ENCODE measurements at regions not wholly inside any gene's neighbourhood (a gene's known extent, or its start where the extent isn't known, plus 50 kb on each side); places are given as distances from the start of the nearest gene placed in this dataset.

DNA sequence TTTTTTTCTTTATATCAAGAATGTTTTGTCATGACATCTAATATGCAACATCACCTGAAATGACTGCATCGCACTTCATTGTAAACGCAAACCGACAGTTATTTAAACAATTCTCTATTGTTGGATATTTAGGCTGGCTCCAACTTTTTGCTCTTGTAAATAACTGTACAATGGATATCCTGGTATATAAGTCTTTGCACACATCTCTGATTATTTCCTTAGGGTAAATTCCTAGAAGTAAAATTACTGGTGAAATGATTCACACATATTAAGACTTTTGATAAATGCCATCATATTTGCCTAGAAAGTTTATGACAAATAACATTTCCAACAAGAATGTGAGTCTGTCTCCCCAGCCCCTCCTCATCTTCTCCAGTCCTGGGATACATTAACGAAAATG, 154.7 kb downstream of the TFAP2C start:
- Mint-ChIP-seq H3K4me3 (no peak overlapping the region), H3K27ac (no peak overlapping the region), H3K9me3 (no peaks in the 10 kb centered on the region), H3K36me3 (ENCODE audit: low read depth) (no peaks in the 10 kb centered on the region), H3K27me3 (ENCODE audit: insufficient read depth) (peaks cover 10% of the 10 kb centered on the region), H3K4me1 (peaks cover under 1% of the 10 kb centered on the region)
- Histone ChIP-seq H3K9me3 (ENCODE audit: control insufficient read depth, low read length) (no peaks in the 10 kb centered on the region), H3K4me1 (ENCODE audit: control insufficient read depth, insufficient read depth, low read length) (no peaks in the 10 kb centered on the region), H3K27me3 (ENCODE audit: control insufficient read depth, insufficient read depth, low read length, poor library complexity, severe bottlenecking) (peaks cover 3% of the 10 kb centered on the region), H3K27ac (ENCODE audit: low read depth, low read length) (no peak overlapping the region), H3K4me3 (ENCODE audit: low read length) (no peak overlapping the region), H3K9ac (ENCODE audit: extremely low read depth, low read length, poor library complexity, severe bottlenecking) (no peak overlapping the region), H3K36me3 (ENCODE audit: control insufficient read depth, insufficient read depth, low read length) (no peaks in the 10 kb centered on the region)
- no peak for DNase-seq
- no peak for TF ChIP-seq CTCF (conservative IDR thresholded peaks at IDR 0.05)
- WGBS, 2 experiments (ENCODE audit: insufficient coverage in 1 of 2, insufficient read length in 1 of 2) = 95 to 100% methylated on average over 1 to 4 of the region's 4 CpGs

- Mint-ChIP-seq H3K27me3 (ENCODE audit: insufficient read depth) (peaks cover 4% of the 10 kb centered on the region), H3K27ac (no peak overlapping the region), H3K4me1 (no peaks in the 10 kb centered on the region), H3K9me3 (no peaks in the 10 kb centered on the region), H3K4me3 (no peak overlapping the region), H3K36me3 (ENCODE audit: low read depth) (no peaks in the 10 kb centered on the region)
- no peak for DNase-seq
- Histone ChIP-seq H3K27ac (ENCODE audit: low read depth, low read length) (no peak overlapping the region), H3K4me1 (ENCODE audit: control insufficient read depth, insufficient read depth, low read length) (no peaks in the 10 kb centered on the region), H3K4me3 (ENCODE audit: low read length) (no peak overlapping the region), H3K9ac (ENCODE audit: extremely low read depth, low read length, poor library complexity, severe bottlenecking) (no peak overlapping the region), H3K27me3 (ENCODE audit: control insufficient read depth, insufficient read depth, low read length, poor library complexity, severe bottlenecking) (no peaks in the 10 kb centered on the region), H3K36me3 (ENCODE audit: control insufficient read depth, insufficient read depth, low read length) (no peaks in the 10 kb centered on the region), H3K9me3 (ENCODE audit: control insufficient read depth, low read length) (no peaks in the 10 kb centered on the region)
- TF ChIP-seq CTCF (conservative IDR thresholded peaks at IDR 0.05) = no peak
- 81 to 100% methylated on average over 3 to 5 of the region's 5 CpGs for WGBS, 2 experiments (ENCODE audit: insufficient coverage in 1 of 2, insufficient read length in 1 of 2)
Observed at GRCh38 chr20:56786503-56786902, 157.4 kb downstream of the TFAP2C start.

DNA sequence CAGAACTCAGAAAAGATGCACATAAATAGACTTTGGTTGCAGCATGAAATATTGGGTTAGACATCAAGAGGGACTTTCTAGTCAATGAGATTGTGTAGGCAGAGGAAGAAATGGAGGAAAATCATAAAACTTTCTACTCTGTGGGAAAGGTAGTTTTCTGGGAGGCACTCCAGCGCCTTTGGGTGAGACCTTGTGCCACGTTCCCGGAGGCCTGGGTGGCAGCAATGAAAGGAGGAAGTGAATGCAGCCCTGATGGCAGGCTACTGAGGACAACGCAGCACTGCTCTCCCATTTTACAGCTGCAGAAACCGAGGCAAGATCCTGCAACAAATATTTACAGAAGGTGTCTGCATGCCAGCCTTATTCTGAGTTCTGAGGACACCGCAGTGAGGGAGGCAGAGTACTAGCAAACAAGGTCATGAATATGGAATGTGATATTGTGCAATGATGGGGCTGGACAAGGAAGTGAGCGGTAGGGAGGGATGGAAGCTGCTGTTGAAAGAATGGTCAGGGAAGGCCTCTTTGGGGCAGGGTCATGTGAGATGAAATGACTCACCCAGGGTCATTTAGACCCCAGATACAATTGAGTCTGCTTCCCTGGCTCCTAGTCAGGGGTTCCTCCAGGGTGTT, 159.1 kb downstream of the TFAP2C start:
- Histone ChIP-seq H3K4me1 (ENCODE audit: control insufficient read depth, insufficient read depth, low read length) (no peaks in the 10 kb centered on the region), H3K9ac (ENCODE audit: extremely low read depth, low read length, poor library complexity, severe bottlenecking) (no peak overlapping the region), H3K36me3 (ENCODE audit: control insufficient read depth, insufficient read depth, low read length) (no peaks in the 10 kb centered on the region), H3K27ac (ENCODE audit: low read depth, low read length) (no peak overlapping the region), H3K27me3 (ENCODE audit: control insufficient read depth, insufficient read depth, low read length, poor library complexity, severe bottlenecking) (no peaks in the 10 kb centered on the region), H3K4me3 (ENCODE audit: low read length) (no peak overlapping the region), H3K9me3 (ENCODE audit: control insufficient read depth, low read length) (no peaks in the 10 kb centered on the region)
- H3K27ac Mint-ChIP-seq = no peak overlapping the region
- no peaks in the 10 kb centered on the region for H3K9me3 Mint-ChIP-seq
- H3K4me1 Mint-ChIP-seq = no peaks in the 10 kb centered on the region
- peaks cover 2% of the 10 kb centered on the region for H3K27me3 Mint-ChIP-seq (ENCODE audit: insufficient read depth)
- H3K4me3 Mint-ChIP-seq = no peak overlapping the region
- H3K36me3 Mint-ChIP-seq (ENCODE audit: low read depth) = no peaks in the 10 kb centered on the region
- WGBS, 2 experiments (ENCODE audit: insufficient coverage in 1 of 2, insufficient read length in 1 of 2) = 91 to 98% methylated on average over 5 to 7 of the region's 7 CpGs
- TF ChIP-seq CTCF (conservative IDR thresholded peaks at IDR 0.05) = no peak
- DNase-seq = no peak

Measured in endodermal cell (in vitro differentiated cells).